Endothelial cell of umbilical vein (primary cell): ENCODE measurements at regions not wholly inside any gene's neighbourhood (a gene's known extent, or its start where the extent isn't known, plus 50 kb on each side); places are given as distances from the start of the nearest gene placed in this dataset.
"Not testable (repeated sequence)": the region's sequence is repeated elsewhere in the genome, so short reads cannot be mapped to it uniquely, and the experiment has no call there.

Source experiments
- BruUV-seq: library from RNA; stranded (reverse); fragments of 400-500 nt; replicated peaks from 2 replicates; lab custom pipeline; 2021; lab: Mats Ljungman, UMichigan
- CTCF ChIA-PET: fragments of 300-600, 350-600 bp; sonication (Branson Sonifier 250); formaldehyde crosslinking; loops from one replicate; lab custom pipeline; 2021; ENCODE audit warnings: antibody characterized with exemption, inconsistent platforms; lab: Charles Lee
- POLR2A ChIA-PET: fragments of 300-600, 350-600 bp; sonication (Branson Sonifier 250); formaldehyde crosslinking; loops from one replicate; lab custom pipeline; 2021; ENCODE audit warnings: antibody characterized with exemption, inconsistent platforms; lab: Charles Lee
- DNase-seq: peaks from one replicate; pipeline ENCODE4 v3.0.0-alpha.2; 2011; ENCODE audit warnings: low read depth, low spot score
- FAIRE-seq: peaks from 2 replicates; lab custom pipeline; 2011; peaks lifted over from hg19 to GRCh38; lab: Jason Lieb, UNC
- H2AFZ ChIP-seq: 2 replicates; pipeline ENCODE4 v1.6.0; 2012; ENCODE audit warnings: low read depth, low read length, control low read depth, inconsistent platforms
- H3K27ac ChIP-seq: 2 replicates; pipeline ENCODE4 v1.5.1; 2011; ENCODE audit warnings: low read depth, mild to moderate bottlenecking, control low read depth, low read length, moderate library complexity; ENCODE audit not compliant: insufficient read depth
- H3K27me3 ChIP-seq, 2 experiments: 2 replicates each; pipeline versions ENCODE4 v1.6.0 to v1.6.1; 2011; ENCODE audit warnings: low read length in 2 of 2, mixed read lengths in 1 of 2; ENCODE audit not compliant: control insufficient read depth in 2 of 2, insufficient read depth in 2 of 2
- H3K36me3 ChIP-seq, 2 experiments: 2 replicates in 1 of 2; 3 replicates in 1 of 2; pipeline ENCODE4 v1.5.1; 2011; ENCODE audit warnings: low read length in 2 of 2, mild to moderate bottlenecking in 1 of 2, moderate library complexity in 1 of 2; ENCODE audit not compliant: control insufficient read depth in 2 of 2, insufficient read depth in 2 of 2; ENCODE audit errors: extremely low read depth in 1 of 2
- H3K4me1 ChIP-seq: 3 replicates; pipeline ENCODE4 v1.5.1; 2011; ENCODE audit warnings: mild to moderate bottlenecking, low read length; ENCODE audit not compliant: control insufficient read depth, insufficient read depth; ENCODE audit errors: extremely low read depth
- H3K4me2 ChIP-seq: 2 replicates; pipeline ENCODE4 v1.6.1; 2011; ENCODE audit warnings: low read length, control low read depth, mixed read lengths; ENCODE audit not compliant: insufficient read depth
- H3K4me3 ChIP-seq, 3 experiments: fragments of 200-600 bp in 1 of 3; sonication (generic), shearing (Covaris generic) in 1 of 3; replicated peaks in 1 of 3; 2 replicates each; pipeline ENCODE4 v1.5.1; 2011 to 2016; ENCODE audit warnings: control low read depth in 3 of 3, low read length in 3 of 3, mild to moderate bottlenecking in 2 of 3, inconsistent platforms in 1 of 3, low read depth in 1 of 3, moderate library complexity in 1 of 3; ENCODE audit not compliant: insufficient read depth in 1 of 3
- H3K79me2 ChIP-seq: 2 replicates; pipeline ENCODE4 v1.6.0; 2012; ENCODE audit warnings: low read length, inconsistent platforms; ENCODE audit not compliant: control insufficient read depth, insufficient read depth
- H3K9ac ChIP-seq: replicated peaks from 2 replicates; pipeline ENCODE3; 2011; ENCODE audit warnings: low read length, control low read depth; ENCODE audit not compliant: insufficient read depth; ENCODE audit errors: extremely low read depth
- H3K9me1 ChIP-seq: replicated peaks from 3 replicates; pipeline ENCODE4 v1.6.0; 2011; ENCODE audit warnings: mild to moderate bottlenecking, low read length; ENCODE audit not compliant: control insufficient read depth, insufficient read depth; ENCODE audit errors: extremely low read depth
- H3K9me3 ChIP-seq: replicated peaks from 2 replicates; pipeline ENCODE4 v1.5.1; 2012; ENCODE audit warnings: low read length, inconsistent platforms; ENCODE audit not compliant: control insufficient read depth, insufficient read depth
- H4K20me1 ChIP-seq: replicated peaks from 2 replicates; pipeline ENCODE3; 2011; ENCODE audit warnings: mild to moderate bottlenecking, low read length; ENCODE audit not compliant: control insufficient read depth, insufficient read depth; ENCODE audit errors: extremely low read depth
- EZH2 ChIP-seq: IDR thresholded peaks from 2 replicates; pipeline ENCODE4 v1.6.1; 2012; ENCODE audit warnings: borderline replicate concordance, low read depth, mild to moderate bottlenecking, moderate library complexity, low read length, inconsistent platforms; ENCODE audit not compliant: severe bottlenecking
- FOS ChIP-seq: IDR thresholded peaks from 2 replicates; pipeline ENCODE4 v1.6.1; 2011; ENCODE audit warnings: mild to moderate bottlenecking, low read length, moderate library complexity, borderline replicate concordance; ENCODE audit not compliant: insufficient read depth
- GATA2 ChIP-seq: IDR thresholded peaks from 2 replicates; pipeline ENCODE4 v1.7.0; 2011; ENCODE audit warnings: low read depth, mild to moderate bottlenecking, moderate library complexity, mixed read lengths, low read length; ENCODE audit not compliant: insufficient read length, insufficient read depth
- MYC ChIP-seq: IDR thresholded peaks from one replicate; pipeline ENCODE4 v1.6.1; 2011; ENCODE audit warnings: mild to moderate bottlenecking, low read depth, low read length
- POLR2AphosphoS5 ChIP-seq: IDR thresholded peaks from 2 replicates; pipeline ENCODE4 v1.6.1; 2012; ENCODE audit warnings: low read depth, mild to moderate bottlenecking, control low read depth, low read length, moderate library complexity; ENCODE audit not compliant: insufficient read depth
- dilution Hi-C: fragments of 300-500 bp; cut with MboI; formaldehyde crosslinking; loops from one replicate; pipeline ENCODE4 v1.15.0; 2019; ENCODE audit warnings: low sequenced_read_pairs; ENCODE audit not compliant: extremely low pct_ligation_motif_present
- intact Hi-C: fragments of 100-400 bp; cut with micrococcal nuclease; formaldehyde crosslinking; loops from one replicate; pipeline ENCODE4 v1.10.0; 2022
- TF ChIP-seq, protein P1 (sequence below), 2 donors: IDR thresholded peaks; 1 replicate in 1 of 2; 2 replicates in 1 of 2; pipeline ENCODE4 v1.5.1; 2011; ENCODE audit warnings: low read length in 2 of 2, mild to moderate bottlenecking in 2 of 2, moderate library complexity in 2 of 2, control low read depth in 1 of 2, inconsistent platforms in 1 of 2, low read depth in 1 of 2; ENCODE audit not compliant: insufficient read depth in 1 of 2; ENCODE audit errors: extremely low read depth in 1 of 2

DNA sequence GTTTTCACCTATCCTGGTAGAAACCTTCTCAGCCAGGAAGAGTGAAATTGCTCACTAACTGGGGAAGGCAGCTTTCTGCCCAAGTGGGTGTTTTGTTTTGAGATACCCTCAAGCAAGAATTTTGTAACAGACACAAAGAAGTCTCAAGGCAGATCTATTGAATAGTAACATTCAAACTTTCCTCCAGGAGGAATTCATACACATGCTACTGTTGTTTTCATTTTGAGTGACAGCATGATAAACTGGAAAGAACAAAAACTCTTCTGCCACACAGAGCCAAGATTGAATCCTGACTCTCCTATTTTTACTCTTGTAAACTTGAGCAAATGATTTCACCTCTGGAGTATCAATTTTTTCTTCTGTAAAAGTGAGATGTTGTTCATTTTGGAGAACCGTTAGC is 54.8 kb upstream of the MBNL1 start:
- Histone ChIP-seq H3K27ac (no peak overlapping the region), H3K4me1 (no peaks in the 10 kb centered on the region), H4K20me1 (no peaks in the 10 kb centered on the region), H3K9ac (no peak overlapping the region), H3K9me1 (no peaks in the 10 kb centered on the region), H3K9me3 (no peaks in the 10 kb centered on the region), H3K4me3 (no peak overlapping the region), H3K4me2 (no peak overlapping the region), H3K36me3 (no peaks in the 10 kb centered on the region), H2AFZ (no peak overlapping the region), H3K27me3 (no peaks in the 10 kb centered on the region), H3K79me2 (no peaks in the 10 kb centered on the region)
- ChIA-PET POLR2A (no interaction called here), CTCF (interaction anchor here (0.8 kb wide), 1 partner anchor 9 kb away, joined by 3 read pairs; no protein-coding TSS in a partner anchor)
- no peak for DNase-seq
- FAIRE-seq: no peak
- dilution Hi-C loops: no loop called here
- TF ChIP-seq POLR2AphosphoS5: no peak
- TF ChIP-seq MYC: no peak
- TF ChIP-seq EZH2: no peak
- no peak for TF ChIP-seq FOS
- TF ChIP-seq GATA2: no peak
- TF ChIP-seq, protein P1, sequence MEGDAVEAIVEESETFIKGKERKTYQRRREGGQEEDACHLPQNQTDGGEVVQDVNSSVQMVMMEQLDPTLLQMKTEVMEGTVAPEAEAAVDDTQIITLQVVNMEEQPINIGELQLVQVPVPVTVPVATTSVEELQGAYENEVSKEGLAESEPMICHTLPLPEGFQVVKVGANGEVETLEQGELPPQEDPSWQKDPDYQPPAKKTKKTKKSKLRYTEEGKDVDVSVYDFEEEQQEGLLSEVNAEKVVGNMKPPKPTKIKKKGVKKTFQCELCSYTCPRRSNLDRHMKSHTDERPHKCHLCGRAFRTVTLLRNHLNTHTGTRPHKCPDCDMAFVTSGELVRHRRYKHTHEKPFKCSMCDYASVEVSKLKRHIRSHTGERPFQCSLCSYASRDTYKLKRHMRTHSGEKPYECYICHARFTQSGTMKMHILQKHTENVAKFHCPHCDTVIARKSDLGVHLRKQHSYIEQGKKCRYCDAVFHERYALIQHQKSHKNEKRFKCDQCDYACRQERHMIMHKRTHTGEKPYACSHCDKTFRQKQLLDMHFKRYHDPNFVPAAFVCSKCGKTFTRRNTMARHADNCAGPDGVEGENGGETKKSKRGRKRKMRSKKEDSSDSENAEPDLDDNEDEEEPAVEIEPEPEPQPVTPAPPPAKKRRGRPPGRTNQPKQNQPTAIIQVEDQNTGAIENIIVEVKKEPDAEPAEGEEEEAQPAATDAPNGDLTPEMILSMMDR (IDR thresholded peaks at IDR 0.05; ENCODE audit: extremely low read depth in 1 of 2, insufficient read depth in 1 of 2, low read depth in 1 of 2, low read length in 2 of 2): no peak
- intact Hi-C loops: no loop called here
- no TSS peak for BruUV-seq

DNA sequence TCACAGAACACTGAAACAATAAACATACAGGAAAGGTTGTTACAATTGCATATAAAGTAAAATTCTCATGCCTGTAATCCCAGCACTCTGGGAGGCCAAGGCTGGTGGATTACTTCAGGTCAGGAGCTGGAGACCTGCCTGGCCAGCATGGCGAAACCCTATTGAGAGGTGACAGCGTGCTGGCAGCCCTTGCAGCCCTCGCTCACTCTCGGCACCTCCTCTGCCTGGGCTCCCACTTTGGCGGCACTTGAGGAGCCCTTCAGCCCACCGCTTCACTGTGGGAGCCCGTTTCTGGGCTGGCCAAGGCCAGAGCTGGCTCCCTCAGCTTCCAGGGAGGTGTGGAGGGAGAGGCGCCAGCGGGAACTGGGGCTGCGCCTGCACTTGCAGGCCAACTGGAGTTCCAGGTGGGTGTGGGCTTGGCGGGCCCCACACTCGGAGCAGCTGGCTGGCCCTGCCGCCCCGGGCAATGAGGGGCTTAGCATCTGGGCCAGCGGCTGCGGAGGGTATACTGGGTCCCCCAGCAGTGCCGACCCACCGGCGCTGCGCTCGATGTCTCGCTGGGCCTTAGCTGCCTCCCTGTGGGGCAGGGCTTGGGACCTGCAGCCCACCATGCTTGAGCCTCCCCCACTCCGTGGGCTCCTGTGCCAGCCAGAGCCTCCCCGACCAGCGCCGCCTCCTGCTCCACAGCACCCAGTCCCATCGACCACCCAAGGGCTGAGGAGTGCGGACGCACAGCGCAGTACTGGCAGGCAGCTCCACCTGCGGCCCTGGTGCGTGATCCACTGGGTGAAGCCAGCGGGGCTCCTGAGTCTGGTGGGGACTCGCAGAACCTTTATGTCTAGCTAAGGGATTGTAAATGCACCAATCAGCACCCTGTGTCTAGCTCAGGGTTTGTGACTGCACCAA is 51.5 kb upstream of the MBNL1 start:
- H4K20me1 ChIP-seq, DNase-seq, BruUV-seq, dilution Hi-C loops, H3K36me3 ChIP-seq, FAIRE-seq, POLR2A ChIA-PET, H3K9me1 ChIP-seq, H3K79me2 ChIP-seq, H3K9me3 ChIP-seq, intact Hi-C loops, H3K4me1 ChIP-seq, H3K9ac ChIP-seq, H2AFZ ChIP-seq, H3K27me3 ChIP-seq, H3K27ac ChIP-seq, H3K4me2 ChIP-seq, H3K4me3 ChIP-seq: not testable (repeated sequence)
- CTCF ChIA-PET: interaction anchor here (1.2 kb wide), 1 partner anchor 8 kb away, joined by 3 read pairs; no protein-coding TSS in a partner anchor
